HepG2 (cell line): ENCODE measurements at regions not wholly inside any gene's neighbourhood (a gene's known extent, or its start where the extent isn't known, plus 50 kb on each side); places are given as distances from the start of the nearest gene placed in this dataset.

Experiments used
- ATAC-seq: fragments of 200-7000 bp; cut with Tn5 transposase; 3 replicates; pipeline ENCODE4 v1.9.1; 2020; ENCODE audit warnings: mild to moderate bottlenecking, moderate library complexity
- BruUV-seq: library from RNA; stranded (reverse); fragments of 400-500 nt; replicated peaks from 2 replicates; lab custom pipeline; 2021; lab: Mats Ljungman, UMichigan
- CTCF ChIA-PET: fragments of 300-600 bp; formaldehyde crosslinking; extraction: SDS; loops from one replicate; lab custom pipeline; 2021; ENCODE audit warnings: low total read pairs, inconsistent platforms, low intra/inter-chr PET ratio; lab: Yijun Ruan, JAX
- POLR2A ChIA-PET: fragments of 350-600 bp; sonication (Branson Sonifier 250); formaldehyde crosslinking; loops from one replicate; lab custom pipeline; 2020; ENCODE audit warnings: antibody characterized with exemption, inconsistent platforms; lab: Yijun Ruan, JAX
- DNase-seq: peaks from one replicate; pipeline ENCODE4 v3.0.0-alpha.2; 2015; ENCODE audit warnings: low spot score
- FAIRE-seq: peaks from 3 replicates; lab custom pipeline; 2011; peaks lifted over from hg19 to GRCh38; lab: Jason Lieb, UNC
- H2AFZ ChIP-seq: one replicate; pipeline ENCODE4 v1.6.1; 2011; ENCODE audit warnings: low read length, inconsistent platforms
- H3K27ac ChIP-seq: fragments of 300-600 bp; 3 replicates; pipeline ENCODE4 v1.8.0; 2011; ENCODE audit warnings: mixed run types, mild to moderate bottlenecking, mixed read lengths, low read length, inconsistent platforms; ENCODE audit not compliant: insufficient read depth; ENCODE audit errors: extremely low read length
- H3K27me3 ChIP-seq, 2 experiments: fragments of 200-600 bp in 1 of 2; 2 replicates in 1 of 2; 3 replicates in 1 of 2; pipeline versions ENCODE4 v1.6.0 to v1.8.0; 2011; ENCODE audit warnings: low read length in 2 of 2, mild to moderate bottlenecking in 2 of 2, moderate library complexity in 2 of 2, inconsistent platforms in 1 of 2; ENCODE audit not compliant: insufficient read depth in 2 of 2, control insufficient read depth in 1 of 2
- H3K36me3 ChIP-seq, 2 experiments: fragments of 200-600 bp in 1 of 2; replicated peaks in 1 of 2; 2 replicates in 1 of 2; 3 replicates in 1 of 2; pipeline versions ENCODE4 v1.5.1 to v1.8.0; 2011; ENCODE audit warnings: low read length in 2 of 2, inconsistent platforms in 1 of 2; ENCODE audit not compliant: insufficient read depth in 2 of 2, control insufficient read depth in 1 of 2
- H3K4me1 ChIP-seq: 2 replicates; pipeline ENCODE4 v1.5.1; 2012; ENCODE audit warnings: low read length, inconsistent platforms; ENCODE audit not compliant: insufficient read depth
- H3K4me2 ChIP-seq: 2 replicates; pipeline ENCODE4 v1.6.0; 2011; ENCODE audit warnings: low read depth, low read length, inconsistent platforms
- H3K4me3 ChIP-seq, 3 experiments: fragments of 200-600 bp in 1 of 3; sonication (generic), shearing (Covaris generic) in 1 of 3; replicated peaks in 1 of 3; 2 replicates each; pipeline ENCODE4 v1.5.1; 2011 to 2016; ENCODE audit warnings: low read length in 3 of 3, inconsistent platforms in 2 of 3, low read depth in 2 of 3, mild to moderate bottlenecking in 2 of 3, control low read depth in 1 of 3, mixed read lengths in 1 of 3; ENCODE audit not compliant: insufficient read depth in 1 of 3
- H3K79me2 ChIP-seq: one replicate; pipeline ENCODE4 v1.6.1; 2011; ENCODE audit warnings: low read length, inconsistent platforms; ENCODE audit not compliant: insufficient read depth
- H3K9ac ChIP-seq: 2 replicates; pipeline ENCODE4 v1.6.0; 2011; ENCODE audit warnings: mild to moderate bottlenecking, low read depth, low read length, inconsistent platforms; ENCODE audit not compliant: insufficient read depth
- H3K9me3 ChIP-seq: 2 replicates; pipeline ENCODE4 v1.5.1; 2012; ENCODE audit warnings: mild to moderate bottlenecking, low read length
- H4K20me1 ChIP-seq: 2 replicates; pipeline ENCODE4 v1.6.0; 2011; ENCODE audit warnings: inconsistent platforms, mild to moderate bottlenecking, low read length, moderate library complexity; ENCODE audit not compliant: insufficient read depth
- ADNP ChIP-seq: sonication (generic); formaldehyde crosslinking; IDR thresholded peaks from 2 replicates; pipeline ENCODE4 v1.4.0; 2020; ENCODE audit warnings: missing genetic modification reagents
- ARNT2 ChIP-seq: sonication (generic); formaldehyde crosslinking; IDR thresholded peaks from 2 replicates; pipeline ENCODE4 v1.8.0; 2022; ENCODE audit warnings: mild to moderate bottlenecking, low read depth, missing genetic modification reagents, moderate library complexity
- CAMTA2 ChIP-seq: sonication (generic); formaldehyde crosslinking; IDR thresholded peaks from 2 replicates; pipeline ENCODE4 v1.4.0; 2020; ENCODE audit warnings: mild to moderate bottlenecking, missing genetic modification reagents, borderline replicate concordance
- GLMP ChIP-seq: sonication (generic); formaldehyde crosslinking; IDR thresholded peaks from 2 replicates; pipeline ENCODE4 v1.9.0; 2021; ENCODE audit warnings: missing genetic modification reagents, mild to moderate bottlenecking, borderline replicate concordance
- KDM4B ChIP-seq: sonication (generic); formaldehyde crosslinking; IDR thresholded peaks from 2 replicates; pipeline ENCODE4 v1.4.0; 2020; ENCODE audit warnings: missing genetic modification reagents
- MIER2 ChIP-seq: IDR thresholded peaks from 2 replicates; pipeline ENCODE4 v1.6.1; 2016; ENCODE audit warnings: missing biosample characterization, missing genetic modification reagents
- NKX3-1 ChIP-seq: sonication (generic); formaldehyde crosslinking; IDR thresholded peaks from 2 replicates; pipeline ENCODE4 v1.5.0; 2020; ENCODE audit warnings: missing genetic modification reagents
- PAX8 ChIP-seq: sonication (generic); formaldehyde crosslinking; IDR thresholded peaks from 2 replicates; pipeline ENCODE4 v1.8.0; 2022; ENCODE audit warnings: mild to moderate bottlenecking, missing genetic modification reagents, borderline replicate concordance
- YEATS2 ChIP-seq: sonication (generic); formaldehyde crosslinking; IDR thresholded peaks from 2 replicates; pipeline ENCODE4 v1.4.0; 2020; ENCODE audit warnings: missing genetic modification reagents, borderline replicate concordance
- ZNF549 ChIP-seq: sonication (generic); formaldehyde crosslinking; IDR thresholded peaks from 2 replicates; pipeline ENCODE4 v1.5.0; 2020; ENCODE audit warnings: missing genetic modification reagents
- ZNF552 ChIP-seq: sonication (generic); formaldehyde crosslinking; IDR thresholded peaks from 2 replicates; pipeline ENCODE4 v1.9.0; 2022; ENCODE audit warnings: missing genetic modification reagents, mild to moderate bottlenecking, borderline replicate concordance
- ZNF616 ChIP-seq: sonication (generic); formaldehyde crosslinking; IDR thresholded peaks from 2 replicates; pipeline ENCODE4 v1.5.0; 2020; ENCODE audit warnings: low read depth, mild to moderate bottlenecking, missing genetic modification reagents
- ZNF619 ChIP-seq: sonication (generic); formaldehyde crosslinking; IDR thresholded peaks from 2 replicates; pipeline ENCODE4 v1.4.0; 2020; ENCODE audit warnings: mild to moderate bottlenecking, missing genetic modification reagents
- WGBS: methylation state at CpG from one replicate; pipeline ENCODE4 v1.1.6; 2017; ENCODE audit warnings: low lambda C conversion rate; 5-methylcytosine and 5-hydroxymethylcytosine counted together
- in situ Hi-C: cut with HindIII; loops from 2 replicates; pipeline ENCODE4 v1.10.0; 2017; ENCODE audit warnings: low pct_unique_long_range_greater_than_20kb; ENCODE audit not compliant: extremely low pct_ligation_motif_present
- intact Hi-C: fragments of 100-400 bp; cut with micrococcal nuclease; formaldehyde crosslinking; loops from one replicate; pipeline ENCODE4 v1.10.0; 2022; ENCODE audit not compliant: unreplicated experiment

DNA sequence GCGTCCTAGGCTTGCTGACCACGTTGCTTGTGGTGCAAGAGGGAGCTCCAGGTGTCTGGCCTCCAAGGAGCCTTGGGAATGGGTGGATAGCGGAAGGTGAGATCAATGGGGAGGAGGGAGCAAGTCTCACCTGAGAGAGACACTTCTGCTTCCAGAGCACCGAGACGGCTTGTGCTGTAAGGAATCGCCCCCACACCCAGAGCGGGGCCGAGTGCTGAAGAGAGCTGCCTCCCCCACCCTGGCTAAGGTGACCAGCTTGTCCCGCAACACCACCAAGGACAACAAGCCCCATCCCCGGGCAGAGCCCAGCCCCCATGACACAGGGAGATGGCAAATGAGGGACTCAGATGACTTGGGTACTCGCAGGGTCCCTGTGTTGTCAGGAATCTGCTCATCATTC, 485.6 kb downstream of the NPHP4 start:
- ATAC-seq (no peak), DNase-seq (no peak), FAIRE-seq (no peak)
- Histone ChIP-seq H3K27me3 (peaks cover 7 to 59% of the 10 kb centered on the region in 2 experiments), H3K9ac (no peak overlapping the region), H3K4me1 (no peaks in the 10 kb centered on the region), H3K4me2 (no peak overlapping the region), H2AFZ (no peak overlapping the region)
- intact Hi-C loops = no loop called here
- in situ Hi-C loops = no loop called here
- POLR2A ChIA-PET = no interaction called here
- no peak for TF ChIP-seq GLMP (CRISPR knock-in tag)
- TF ChIP-seq MIER2 (CRISPR knock-in tag) = no peak
- TF ChIP-seq NKX3-1 = no peak
- no peak for TF ChIP-seq ARNT2 (CRISPR knock-in tag)
- TF ChIP-seq ADNP (CRISPR knock-in tag) = no peak
- no peak for TF ChIP-seq ZNF619
- no peak for TF ChIP-seq ZNF552
- TF ChIP-seq PAX8 (CRISPR knock-in tag) = no peak
- TF ChIP-seq CAMTA2 (CRISPR knock-in tag) = no peak
- TF ChIP-seq KDM4B (CRISPR knock-in tag) = no peak
- TF ChIP-seq ZNF616 (CRISPR knock-in tag) = no peak
- TF ChIP-seq ZNF549 (CRISPR knock-in tag) = no peak
- TF ChIP-seq YEATS2 = no peak
- TF ChIP-seq, all 625 proteins: peak for 0
- 0% methylated on average over 2 of the region's 11 CpGs for WGBS
- H3K79me2 ChIP-seq = no peaks in the 10 kb centered on the region
- no peaks in the 10 kb centered on the region for H3K36me3 ChIP-seq
- H3K27ac ChIP-seq = no peak overlapping the region
- H3K4me3 ChIP-seq = no peak overlapping the region
- no TSS peak for BruUV-seq
- H3K9me3 ChIP-seq = no peaks in the 10 kb centered on the region
- H4K20me1 ChIP-seq = no peaks in the 10 kb centered on the region
- CTCF ChIA-PET = no interaction called here
